ENCODE measurements at regions not wholly inside any gene's neighbourhood (a gene's known extent, or its start where the extent isn't known, plus 50 kb on each side); places are given as distances from the start of the nearest gene placed in this dataset.

- TF ChIP-seq CTCF (conservative IDR thresholded peaks at IDR 0.05) = no peak
- TF ChIP-seq EZH2 (IDR thresholded peaks at IDR 0.05; ENCODE audit: low read depth) = no peak
Measured at GRCh38 chr3:176655404-176656094, 541.7 kb downstream of the TBL1XR1 start.

All from PC-9 (cell line).